ENCODE measurements at regions not wholly inside any gene's neighbourhood (a gene's known extent, or its start where the extent isn't known, plus 50 kb on each side); places are given as distances from the start of the nearest gene placed in this dataset.

GRCh38 chr6:85314586-85314985 lies 135.3 kb upstream of the NT5E start:
- TF ChIP-seq, protein P1, sequence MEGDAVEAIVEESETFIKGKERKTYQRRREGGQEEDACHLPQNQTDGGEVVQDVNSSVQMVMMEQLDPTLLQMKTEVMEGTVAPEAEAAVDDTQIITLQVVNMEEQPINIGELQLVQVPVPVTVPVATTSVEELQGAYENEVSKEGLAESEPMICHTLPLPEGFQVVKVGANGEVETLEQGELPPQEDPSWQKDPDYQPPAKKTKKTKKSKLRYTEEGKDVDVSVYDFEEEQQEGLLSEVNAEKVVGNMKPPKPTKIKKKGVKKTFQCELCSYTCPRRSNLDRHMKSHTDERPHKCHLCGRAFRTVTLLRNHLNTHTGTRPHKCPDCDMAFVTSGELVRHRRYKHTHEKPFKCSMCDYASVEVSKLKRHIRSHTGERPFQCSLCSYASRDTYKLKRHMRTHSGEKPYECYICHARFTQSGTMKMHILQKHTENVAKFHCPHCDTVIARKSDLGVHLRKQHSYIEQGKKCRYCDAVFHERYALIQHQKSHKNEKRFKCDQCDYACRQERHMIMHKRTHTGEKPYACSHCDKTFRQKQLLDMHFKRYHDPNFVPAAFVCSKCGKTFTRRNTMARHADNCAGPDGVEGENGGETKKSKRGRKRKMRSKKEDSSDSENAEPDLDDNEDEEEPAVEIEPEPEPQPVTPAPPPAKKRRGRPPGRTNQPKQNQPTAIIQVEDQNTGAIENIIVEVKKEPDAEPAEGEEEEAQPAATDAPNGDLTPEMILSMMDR (IDR thresholded peaks at IDR 0.05) = no peak
- no peak for TF ChIP-seq POLR2A (IDR thresholded peaks at IDR 0.05)
